SK-MEL-5 (cell line): ENCODE measurements at regions not wholly inside any gene's neighbourhood (a gene's known extent, or its start where the extent isn't known, plus 50 kb on each side); places are given as distances from the start of the nearest gene placed in this dataset.

Experiments
- DNase-seq: peaks from one replicate; pipeline ENCODE4 v3.0.0-alpha.2; 2016; ENCODE audit warnings: low read depth, low spot score
- in situ Hi-C: cut with HindIII; loops from 2 replicates; pipeline ENCODE4 v1.10.0; 2016; ENCODE audit warnings: low sequenced_read_pairs, high pct_unique_total_duplicates, low pct_unique_long_range_greater_than_20kb

DNA sequence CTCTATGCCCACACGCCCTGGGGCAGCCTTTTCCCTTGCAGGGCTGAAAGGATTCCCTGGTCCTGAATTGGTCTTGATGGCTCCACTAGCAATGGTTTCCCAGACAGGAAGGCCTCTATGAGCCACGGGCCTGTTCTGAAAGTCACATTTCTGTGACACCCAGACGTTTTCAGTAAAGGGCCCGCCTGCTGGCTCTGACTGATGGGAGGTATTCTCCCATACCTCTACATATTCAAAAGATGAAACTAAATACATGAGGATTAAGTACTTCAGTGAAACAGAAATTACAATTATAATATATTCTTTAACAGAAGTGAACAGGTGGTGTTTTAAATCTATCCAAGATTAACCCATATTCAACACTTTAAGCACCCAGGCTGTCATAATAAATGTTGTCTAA is 629.8 kb downstream of the CDH26 start:
- in situ Hi-C loops = no loop called here
- DNase-seq = no peak

GRCh38 chr20:60589623-60590022 is 631.4 kb downstream of the CDH26 start:
- DNase-seq = no peak
- in situ Hi-C loops = no loop called here

DNA sequence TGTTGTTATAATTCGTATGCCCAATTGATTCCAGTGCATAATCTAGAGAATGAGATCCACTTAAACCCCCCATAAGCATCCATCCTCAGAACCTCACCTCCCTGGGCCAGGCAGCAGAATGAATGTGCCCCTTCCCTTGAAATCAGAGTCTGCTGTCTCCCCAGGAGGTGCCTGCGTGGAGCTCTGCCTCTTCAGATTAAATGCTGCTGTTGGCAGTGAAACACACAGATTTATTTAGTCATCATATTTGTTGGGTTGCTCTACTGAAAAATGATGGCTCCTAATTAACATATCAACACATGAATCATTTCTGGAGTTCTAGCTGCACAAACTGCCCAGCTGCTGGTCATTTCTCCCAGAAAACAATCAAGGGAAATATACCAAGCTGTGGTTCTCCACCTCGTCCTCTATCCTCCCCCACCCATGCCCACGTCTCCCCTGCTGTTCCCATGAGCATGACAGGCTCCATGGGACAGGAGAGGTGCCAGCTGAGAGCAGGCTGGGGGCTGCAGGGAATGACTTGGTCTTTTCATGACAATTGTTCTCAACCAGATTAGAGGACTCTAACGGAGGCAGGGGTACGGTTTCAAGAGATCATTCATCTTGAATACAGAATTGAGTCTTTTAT is 633.1 kb downstream of the CDH26 start:
- DNase-seq = no peak
- in situ Hi-C loops = no loop called here

DNA sequence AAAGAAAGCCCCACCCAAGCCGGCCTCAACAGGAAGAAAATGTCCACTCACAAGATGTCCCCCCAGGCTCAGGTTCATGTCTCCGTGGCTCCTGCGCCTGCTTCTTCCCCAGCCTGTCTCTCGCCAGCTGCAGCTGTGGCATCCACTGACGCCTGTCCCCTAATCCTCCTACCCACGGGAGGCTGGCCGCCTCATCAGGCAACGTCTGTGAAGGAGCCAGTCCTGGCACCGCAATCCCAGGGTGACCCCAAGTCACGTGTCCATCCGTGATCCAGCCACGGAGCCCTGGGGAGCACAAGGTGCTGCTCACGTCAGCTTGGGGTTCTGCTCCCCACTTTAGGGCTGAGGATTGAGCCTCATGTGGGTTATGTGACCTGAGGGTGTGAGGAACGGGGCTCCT is 640.3 kb downstream of the CDH26 start:
- DNase-seq = no peak
- in situ Hi-C loops = no loop called here

DNA sequence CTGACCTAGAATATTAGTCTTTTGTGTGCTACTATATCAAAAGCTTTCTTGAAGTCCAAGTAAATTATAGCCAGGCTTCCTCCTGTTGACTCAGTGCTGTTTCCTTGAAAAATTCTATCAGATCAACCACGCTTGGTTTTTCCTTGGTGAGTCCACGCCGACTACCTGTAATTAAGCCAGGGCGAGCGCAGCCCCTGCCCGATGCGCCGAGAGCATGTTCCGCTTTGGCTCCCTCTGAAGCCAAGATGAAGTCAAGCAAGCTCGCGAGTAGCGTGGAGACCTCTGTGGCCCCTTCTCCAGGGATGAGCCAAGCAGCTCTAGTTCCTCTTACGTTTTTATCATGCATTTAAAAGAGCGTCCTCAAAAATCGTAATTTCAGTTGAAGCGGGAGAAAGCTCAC is 641.2 kb downstream of the CDH26 start:
- DNase-seq = no peak

DNA sequence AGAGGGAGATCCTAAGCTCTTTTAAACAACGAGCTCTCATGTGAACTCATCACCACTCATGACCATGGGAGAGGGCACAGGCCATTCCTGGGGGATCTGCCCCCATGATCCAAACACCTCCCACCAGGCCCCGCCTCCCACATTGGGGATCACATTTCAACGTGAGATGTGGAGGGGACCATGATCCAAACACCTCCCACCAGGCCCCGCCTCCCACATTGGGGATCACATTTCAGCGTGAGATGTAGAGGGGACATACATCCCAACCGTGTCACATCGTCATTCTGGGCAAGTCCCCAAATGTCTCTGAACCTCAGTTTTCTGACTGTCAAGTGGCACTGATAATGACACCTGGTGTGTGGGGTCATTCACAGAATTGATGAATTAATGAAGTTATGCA is 641.8 kb downstream of the CDH26 start:
- in situ Hi-C loops = no loop called here
- DNase-seq = no peak

More for the DNA sequence above, 641.2 kb downstream of the CDH26 start:
- in situ Hi-C loops = no loop called here

DNA sequence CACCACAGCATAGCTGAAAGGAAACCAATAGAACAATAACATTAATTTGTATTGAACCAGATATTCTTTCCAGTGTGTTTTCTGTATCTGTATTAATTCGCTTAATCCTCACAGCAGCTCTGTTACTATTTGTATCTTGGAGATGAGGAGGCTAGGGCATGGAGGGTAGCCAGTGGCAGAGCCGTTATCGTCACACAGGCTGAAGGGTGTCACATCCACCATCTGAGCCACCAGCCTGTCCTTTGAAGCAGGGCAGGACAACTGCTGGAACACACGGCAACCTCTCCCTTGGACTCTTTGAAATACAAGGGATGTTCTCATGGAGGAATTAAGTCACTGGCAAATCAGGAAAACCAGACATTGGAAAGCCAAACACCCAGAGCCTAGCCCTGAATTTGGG is 628.0 kb upstream of the CDH4 start:
- in situ Hi-C loops = no loop called here
- DNase-seq = no peak

DNA sequence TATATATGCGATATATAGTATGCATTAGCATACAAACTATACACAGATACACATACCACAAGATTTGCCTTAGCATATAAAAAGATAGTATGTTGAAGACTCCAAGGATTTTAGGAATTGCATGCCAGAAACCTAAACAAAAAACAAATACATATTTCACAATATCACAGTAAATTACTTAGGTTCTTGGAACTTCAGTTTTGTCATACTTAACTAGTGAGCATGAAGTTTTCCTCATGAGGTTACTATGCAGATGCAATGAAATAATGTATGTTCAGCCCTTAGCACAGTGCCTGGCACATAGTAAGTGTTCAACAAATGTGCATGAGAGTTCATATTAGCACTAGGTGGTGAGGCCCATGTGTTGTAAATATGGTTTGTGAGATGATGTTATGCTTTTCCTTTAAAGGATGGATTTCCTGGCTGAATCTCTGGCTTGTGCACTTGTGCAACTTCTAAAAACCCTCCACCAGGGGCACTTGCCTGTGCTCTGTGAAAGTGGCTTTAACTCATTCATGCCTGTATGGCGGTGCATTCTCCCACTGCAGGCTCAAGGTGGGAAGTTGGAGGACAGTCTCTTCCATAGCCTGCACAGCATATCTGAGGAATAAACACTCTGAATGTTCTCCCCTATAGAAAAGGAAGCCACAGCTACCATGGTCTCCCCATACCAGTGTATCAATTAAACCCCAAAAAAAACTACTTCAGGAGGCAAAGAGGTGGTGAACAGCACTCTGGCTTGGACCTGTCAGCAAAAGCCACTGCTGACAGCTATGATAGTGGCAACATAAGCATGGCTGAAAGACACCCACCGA is 624.1 kb upstream of the CDH4 start:
- in situ Hi-C loops = no loop called here
- peak; percentile 35 for DNase-seq

DNA sequence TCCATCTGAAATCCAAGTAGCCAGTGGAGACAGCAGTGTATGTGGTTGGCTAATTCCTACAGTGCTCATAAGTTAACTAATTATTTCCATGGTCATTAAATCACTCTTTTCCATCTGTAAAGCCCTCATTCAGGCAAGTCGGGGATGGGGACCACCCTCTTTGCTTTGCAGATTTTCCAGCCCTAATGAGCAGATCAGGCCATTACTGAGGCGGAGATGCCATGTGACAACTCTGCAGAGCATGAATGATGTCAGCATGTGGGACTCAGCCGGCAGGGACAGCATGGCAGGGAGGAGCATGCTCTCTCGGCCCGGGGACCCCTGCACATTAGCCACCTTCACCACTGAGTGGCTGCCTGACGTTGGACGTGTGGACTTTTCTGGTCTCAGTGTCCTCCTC is 623.3 kb upstream of the CDH4 start:
- no peak for DNase-seq
- in situ Hi-C loops = no loop called here

DNA sequence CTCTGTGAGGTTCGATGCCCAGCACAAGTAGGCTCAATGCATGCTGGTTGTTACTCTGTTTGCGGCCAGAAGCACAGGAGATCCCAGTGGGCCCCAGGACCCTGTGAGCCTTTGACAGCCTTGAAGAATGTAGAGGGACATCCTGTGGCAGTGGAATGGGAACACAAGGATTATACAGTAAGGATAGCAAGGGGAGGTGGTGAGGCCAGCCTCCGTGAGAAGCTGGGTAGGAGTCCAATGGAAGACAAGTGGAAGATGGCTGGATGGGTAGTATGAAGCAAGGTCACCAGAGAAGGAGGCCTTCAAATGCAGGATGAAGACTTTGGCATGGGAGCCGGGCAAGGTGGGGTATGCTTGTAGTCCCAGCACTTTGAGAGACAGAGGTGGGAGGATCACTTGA is 622.9 kb upstream of the CDH4 start:
- no peak for DNase-seq
- in situ Hi-C loops = no loop called here

DNA sequence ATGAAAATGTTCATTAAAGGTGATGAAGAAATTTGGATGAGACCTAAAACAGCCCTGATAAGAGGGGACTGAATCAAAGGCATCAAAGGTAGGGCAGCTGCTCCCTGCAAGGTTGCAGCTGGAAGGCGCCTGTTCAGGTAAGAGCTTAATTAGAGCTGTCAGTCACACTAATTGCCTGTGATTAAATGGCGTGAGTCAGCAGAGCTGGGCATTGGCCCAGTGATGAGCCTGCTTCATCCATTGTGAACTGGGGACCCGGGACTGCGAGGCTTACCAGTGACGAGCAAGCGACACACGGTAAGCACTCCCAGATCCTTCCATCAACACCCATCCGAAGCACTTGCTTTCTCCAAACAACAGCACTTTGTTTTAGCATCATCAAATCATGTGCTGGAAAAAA is 621.5 kb upstream of the CDH4 start:
- in situ Hi-C loops = no loop called here

DNA sequence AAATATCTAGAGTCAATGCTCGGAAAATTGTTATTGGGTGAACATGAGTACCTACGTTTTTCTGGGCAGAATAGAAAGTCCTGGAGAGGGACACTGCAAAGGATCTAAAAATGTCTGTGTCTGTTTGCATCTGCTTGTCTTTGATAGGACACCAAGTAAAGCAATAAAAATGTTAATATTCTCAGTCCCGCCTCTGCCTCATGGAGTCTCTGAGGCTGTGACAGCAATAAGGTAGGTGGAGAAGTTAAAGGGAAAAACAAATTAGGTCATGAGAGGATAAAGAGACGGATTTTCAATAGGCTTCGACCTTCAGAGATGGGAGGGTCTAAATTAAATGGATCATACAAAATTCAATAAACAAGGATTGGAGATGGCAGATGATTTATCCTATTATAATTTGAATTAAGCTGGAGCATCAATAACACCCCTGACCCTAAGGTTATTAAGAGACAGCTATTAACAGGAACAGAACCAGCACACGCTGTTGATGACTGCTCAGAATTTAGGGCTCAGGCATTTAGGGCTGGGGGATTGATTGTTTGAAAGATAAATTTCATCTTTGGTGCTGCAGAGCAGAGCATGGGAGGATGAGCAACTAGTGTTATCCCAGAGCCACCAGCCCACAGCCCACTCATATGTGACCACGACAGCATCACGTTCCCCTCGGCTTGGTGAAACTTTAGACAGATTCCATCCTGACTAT is 620.3 kb upstream of the CDH4 start:
- in situ Hi-C loops = no loop called here
- no peak for DNase-seq

More for the DNA sequence above, 621.5 kb upstream of the CDH4 start:
- DNase-seq = no peak

GRCh38 chr20:60632391-60633262 is 619.4 kb upstream of the CDH4 start:
- in situ Hi-C loops = no loop called here
- no peak for DNase-seq

DNA sequence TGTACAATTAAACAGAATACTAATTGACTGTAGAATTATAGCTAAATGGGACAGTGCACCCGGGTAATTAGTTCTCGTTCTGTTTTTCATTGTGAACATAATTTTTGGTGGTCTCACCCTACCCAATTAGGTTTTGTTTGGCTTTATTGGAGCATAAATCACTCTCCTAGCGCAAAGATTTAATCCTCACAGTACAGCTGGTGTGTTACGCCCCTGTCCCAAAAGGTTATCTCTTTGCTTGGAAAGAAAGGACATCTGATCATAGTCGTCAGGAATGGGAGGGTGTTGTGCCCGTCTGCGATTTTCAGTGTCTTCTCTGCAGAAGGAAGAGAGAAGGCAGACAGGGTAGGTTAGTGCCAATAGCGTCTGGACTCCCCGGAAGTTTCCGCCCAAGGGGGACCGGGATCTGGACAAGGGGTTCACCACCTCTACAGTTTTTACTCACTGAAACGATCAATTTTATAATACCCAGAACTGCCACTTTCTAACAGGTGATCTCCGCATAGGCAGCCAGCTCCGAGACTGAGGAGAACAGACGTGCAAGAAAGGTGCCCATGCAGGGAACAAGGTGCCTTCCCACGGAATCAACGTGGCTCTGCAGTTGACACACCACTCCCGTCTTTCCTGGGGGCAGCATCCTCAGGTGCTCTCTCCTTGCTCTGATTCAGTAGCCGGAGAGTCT is 617.4 kb upstream of the CDH4 start:
- in situ Hi-C loops = no loop called here
- no peak for DNase-seq

GRCh38 chr20:60636417-60636816 is 615.6 kb upstream of the CDH4 start:
- no peak for DNase-seq
- in situ Hi-C loops = no loop called here

GRCh38 chr20:60637801-60638200 is 614.3 kb upstream of the CDH4 start:
- DNase-seq = no peak
- in situ Hi-C loops = no loop called here

DNA sequence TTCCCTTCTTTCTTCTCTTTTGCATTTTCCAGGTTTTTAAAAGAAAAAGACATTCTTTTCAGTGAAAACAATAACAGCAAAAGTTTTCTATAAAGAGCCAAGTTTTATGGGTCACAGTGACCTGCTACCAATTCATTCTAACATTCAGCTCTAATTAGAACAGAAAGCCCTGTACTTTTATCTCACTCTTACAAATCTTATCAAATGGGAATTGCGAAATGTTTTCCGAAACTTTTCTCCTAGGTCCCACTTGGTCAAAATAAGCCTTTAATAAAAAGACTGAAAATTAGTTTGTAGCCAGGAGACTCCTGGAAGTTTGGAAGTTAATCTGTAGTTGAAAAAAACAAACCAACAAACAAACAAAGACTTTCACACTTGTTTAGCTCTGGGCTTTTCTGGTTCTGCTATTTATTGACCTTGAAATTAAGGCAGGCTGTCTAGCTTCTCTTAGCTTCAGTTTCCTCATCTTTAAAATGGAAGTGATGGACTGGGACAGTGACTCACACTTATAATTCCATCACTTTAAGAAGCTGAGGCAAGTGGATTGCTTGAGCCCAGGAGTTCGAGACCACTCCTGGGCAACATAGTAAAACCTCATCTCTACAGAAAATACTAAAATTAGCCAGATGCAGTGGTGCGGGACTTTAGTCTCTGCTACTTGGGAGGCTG is 613.5 kb upstream of the CDH4 start:
- in situ Hi-C loops = no loop called here
- no peak for DNase-seq
